Ishikawa (cell line): ENCODE measurements at regions not wholly inside any gene's neighbourhood (a gene's known extent, or its start where the extent isn't known, plus 50 kb on each side); places are given as distances from the start of the nearest gene placed in this dataset.

Experiments
- CEBPB ChIP-seq: IDR thresholded peaks from 2 replicates; pipeline ENCODE4 v1.6.1; 2012
- CREB1 ChIP-seq: IDR thresholded peaks from 2 replicates; pipeline ENCODE4 v1.6.1; 2012; ENCODE audit warnings: low read depth
- EGR1 ChIP-seq: IDR thresholded peaks from 2 replicates; pipeline ENCODE4 v1.6.1; 2012
- EP300 ChIP-seq: IDR thresholded peaks from 2 replicates; pipeline ENCODE4 v1.6.1; 2012; ENCODE audit warnings: borderline replicate concordance
- FOXM1 ChIP-seq: IDR thresholded peaks from 2 replicates; pipeline ENCODE4 v1.6.1; 2012; ENCODE audit warnings: low read depth, borderline replicate concordance
- MAX ChIP-seq: IDR thresholded peaks from 2 replicates; pipeline ENCODE4 v1.6.1; 2012
- NFIC ChIP-seq: IDR thresholded peaks from 2 replicates; pipeline ENCODE4 v1.6.1; 2012
- RAD21 ChIP-seq: IDR thresholded peaks from 2 replicates; pipeline ENCODE4 v1.6.1; 2012; ENCODE audit warnings: low read depth
- REST ChIP-seq: IDR thresholded peaks from 2 replicates; pipeline ENCODE4 v1.6.1; 2012; ENCODE audit warnings: low read depth, mild to moderate bottlenecking
- TAF1 ChIP-seq: IDR thresholded peaks from 2 replicates; pipeline ENCODE4 v1.6.1; 2012; ENCODE audit warnings: low read depth, mild to moderate bottlenecking
- TCF12 ChIP-seq: IDR thresholded peaks from 2 replicates; pipeline ENCODE4 v1.6.1; 2012; ENCODE audit warnings: low read depth
- TEAD4 ChIP-seq: IDR thresholded peaks from 2 replicates; pipeline ENCODE4 v1.6.1; 2012
- USF1 ChIP-seq: IDR thresholded peaks from 2 replicates; pipeline ENCODE4 v1.6.1; 2012
- YY1 ChIP-seq: IDR thresholded peaks from 2 replicates; pipeline ENCODE4 v1.6.1; 2012; ENCODE audit warnings: low read depth
- ZBTB7A ChIP-seq: IDR thresholded peaks from 2 replicates; pipeline ENCODE4 v1.6.1; 2012; ENCODE audit warnings: low read depth

- TF ChIP-seq MAX (no peak), RAD21 (no peak), TAF1 (no peak), REST (no peak), TCF12 (no peak), TEAD4 (no peak), YY1 (no peak), CEBPB (no peak), EGR1 (no peak), CREB1 (no peak), ZBTB7A (no peak), FOXM1 (no peak)
These were observed 286.6 kb upstream of the TMTC4 start for GRCh38 chr13:100961186-100961585.

GRCh38 chr13:100958831-100959230 lies 284.2 kb upstream of the TMTC4 start:
- TF ChIP-seq TCF12 (no peak), YY1 (no peak), ZBTB7A (no peak), RAD21 (no peak), MAX (no peak), TEAD4 (no peak), NFIC (no peak), EGR1 (no peak), FOXM1 (no peak), CREB1 (no peak), EP300 (no peak), CEBPB (no peak), TAF1 (no peak), REST (no peak), USF1 (no peak)

- no peak for TF ChIP-seq REST
These were observed 283.1 kb upstream of the TMTC4 start for GRCh38 chr13:100957741-100958140.

- TF ChIP-seq CREB1: no peak
- no peak for TF ChIP-seq TEAD4
These were observed 280.1 kb upstream of the TMTC4 start for GRCh38 chr13:100954430-100955305.

- TF ChIP-seq EP300: no peak
- TF ChIP-seq NFIC: no peak
- TF ChIP-seq TCF12: no peak
- TF ChIP-seq REST: no peak
- TF ChIP-seq TAF1: no peak
- no peak for TF ChIP-seq TEAD4
- TF ChIP-seq CEBPB: no peak
- no peak for TF ChIP-seq EGR1
- no peak for TF ChIP-seq MAX
- TF ChIP-seq USF1: no peak
- no peak for TF ChIP-seq CREB1
- no peak for TF ChIP-seq ZBTB7A
- TF ChIP-seq FOXM1: no peak
- TF ChIP-seq RAD21: no peak
- no peak for TF ChIP-seq YY1
These were observed 276.4 kb upstream of the TMTC4 start for GRCh38 chr13:100951016-100951415.
